NAMALWA (cell line): ENCODE measurements at regions not wholly inside any gene's neighbourhood (a gene's known extent, or its start where the extent isn't known, plus 50 kb on each side); places are given as distances from the start of the nearest gene placed in this dataset.
"Not testable (repeated sequence)": the region's sequence is repeated elsewhere in the genome, so short reads cannot be mapped to it uniquely, and the experiment has no call there.

ENCODE experiments used
- DNase-seq: peaks from one replicate; pipeline ENCODE4 v3.0.0-alpha.2; 2015; ENCODE audit warnings: low spot score

DNA sequence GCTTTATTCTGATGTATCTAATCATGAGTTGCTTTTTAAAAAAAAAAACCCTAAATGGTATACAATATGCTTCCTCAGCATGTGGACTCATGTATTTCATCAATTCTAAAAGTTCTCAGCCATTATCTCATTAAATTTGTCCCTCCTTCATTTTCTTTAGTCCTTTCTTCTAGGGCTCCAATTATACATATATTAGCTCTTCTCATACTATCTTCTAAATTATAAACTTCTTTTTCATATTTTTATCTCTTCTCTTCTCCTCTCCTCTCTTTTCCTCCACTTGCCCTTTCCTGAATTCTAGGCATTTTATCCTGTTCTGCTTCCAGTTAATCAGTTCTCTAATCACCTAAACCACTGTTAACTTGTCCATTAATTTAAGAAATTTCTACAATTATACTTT lies 55.0 kb upstream of the IL33 start:
- no peak for DNase-seq

DNA sequence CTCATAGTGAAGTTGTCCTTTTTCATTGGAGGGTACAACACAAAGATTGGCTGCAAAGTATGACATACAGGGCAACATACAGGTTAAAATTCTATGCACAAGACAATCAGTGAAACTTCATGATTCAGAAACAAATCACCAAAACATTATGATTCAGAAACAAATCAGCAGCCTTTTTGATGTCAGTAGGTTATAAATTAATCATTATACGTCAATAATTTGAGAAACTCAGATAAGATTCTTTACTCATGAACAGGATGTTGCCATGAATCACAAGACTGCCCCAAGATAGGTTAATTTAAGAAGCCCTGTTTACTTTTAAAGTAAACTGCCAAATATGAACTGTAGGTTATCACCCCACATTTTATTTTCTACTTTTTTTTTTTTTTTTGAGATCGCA lies 62.2 kb upstream of the IL33 start:
- DNase-seq: no peak

DNA sequence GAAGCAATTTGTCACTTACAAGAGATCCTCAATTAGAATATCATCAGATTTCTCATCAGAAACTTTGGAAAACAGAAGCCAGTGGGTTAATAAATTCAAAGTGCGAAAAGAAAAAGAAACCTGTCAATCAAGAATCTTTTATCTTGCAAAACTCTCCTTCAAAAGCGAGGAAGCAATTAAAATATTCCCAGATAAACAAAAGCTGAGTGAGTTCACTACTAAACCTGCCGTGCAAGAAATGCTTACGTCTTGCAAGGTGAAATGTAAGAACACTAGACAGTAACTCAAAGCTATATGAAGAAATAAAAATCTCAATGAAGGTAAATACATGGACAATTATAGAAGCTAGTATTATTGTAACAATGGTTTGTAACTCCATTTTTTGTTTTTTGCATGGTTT lies 62.8 kb upstream of the IL33 start:
- DNase-seq: no peak

DNA sequence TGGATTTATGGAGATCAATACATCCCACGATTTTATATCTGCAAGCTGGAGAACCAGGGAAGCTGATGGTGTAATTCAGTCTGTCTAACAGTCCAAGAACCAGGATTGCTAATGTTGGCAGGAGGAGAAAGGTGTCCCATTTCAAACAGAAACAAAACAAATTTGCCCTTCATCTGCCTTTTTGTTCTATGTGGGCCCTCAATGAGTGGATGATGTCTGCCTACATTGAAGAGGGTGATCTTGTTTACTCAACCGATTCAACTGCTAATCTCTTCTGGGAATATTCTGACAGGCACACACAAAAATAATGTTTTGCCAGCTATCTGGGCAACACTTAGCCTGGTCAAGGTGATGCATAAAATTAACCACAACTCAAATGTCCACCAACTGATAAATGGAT lies 65.1 kb upstream of the IL33 start:
- DNase-seq: no peak

DNA sequence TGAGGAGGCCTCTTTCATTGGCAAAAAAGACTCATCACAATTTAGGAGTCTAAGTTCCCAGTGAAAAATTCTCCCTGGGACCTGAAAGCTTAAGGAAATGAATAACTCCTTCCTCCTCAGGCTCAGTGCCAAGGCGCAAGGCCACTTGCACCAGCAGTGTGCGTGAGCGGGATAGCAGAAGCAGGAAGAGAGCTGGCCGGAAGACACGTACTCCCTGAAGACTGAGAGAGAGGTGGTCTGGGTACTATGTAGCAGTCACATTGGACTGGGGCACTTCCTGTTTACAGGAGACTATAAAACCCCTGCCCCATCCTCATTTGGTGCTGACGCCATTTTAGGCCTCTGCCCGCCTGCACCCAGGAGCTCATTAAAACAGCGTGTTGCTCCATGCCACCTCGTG lies 66.3 kb upstream of the IL33 start:
- no peak for DNase-seq

DNA sequence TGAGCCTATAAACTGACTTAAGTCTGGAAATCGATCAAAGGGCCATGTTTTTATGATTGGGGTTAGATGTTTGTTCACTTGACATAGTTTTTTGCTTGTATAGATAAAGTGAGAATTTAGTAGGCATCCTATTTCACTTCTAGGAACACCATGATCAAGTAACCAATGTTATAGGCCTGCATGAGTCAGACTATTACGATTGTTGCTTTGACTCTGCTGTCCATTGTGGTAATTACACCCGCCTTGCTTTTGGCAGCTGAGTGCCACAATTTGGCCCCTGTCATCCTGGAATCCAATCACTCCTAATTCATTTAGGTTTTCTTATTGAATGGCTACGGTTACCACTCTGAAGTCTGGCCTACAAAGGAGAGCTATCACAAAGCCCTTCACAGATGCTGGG lies 67.8 kb upstream of the IL33 start:
- no peak for DNase-seq

DNA sequence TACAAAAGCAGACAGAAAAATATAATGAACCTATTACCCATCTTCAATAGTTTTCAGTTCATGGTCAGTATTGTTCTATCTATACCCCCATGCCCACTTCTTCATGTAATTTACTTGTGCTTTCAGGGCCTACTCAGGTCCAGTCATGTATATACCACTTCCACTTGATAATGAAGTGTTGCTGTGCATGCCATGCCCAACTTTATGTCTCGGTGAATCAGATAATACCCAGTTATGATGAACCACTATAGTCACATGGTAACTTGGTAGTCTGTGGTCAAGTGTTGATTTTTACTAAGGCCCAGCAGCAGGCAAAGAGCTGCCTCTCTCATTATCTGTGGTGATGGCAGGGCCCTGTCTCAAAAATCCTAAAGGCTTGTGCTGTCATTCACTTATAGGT lies 70.7 kb upstream of the IL33 start:
- no peak for DNase-seq

DNA sequence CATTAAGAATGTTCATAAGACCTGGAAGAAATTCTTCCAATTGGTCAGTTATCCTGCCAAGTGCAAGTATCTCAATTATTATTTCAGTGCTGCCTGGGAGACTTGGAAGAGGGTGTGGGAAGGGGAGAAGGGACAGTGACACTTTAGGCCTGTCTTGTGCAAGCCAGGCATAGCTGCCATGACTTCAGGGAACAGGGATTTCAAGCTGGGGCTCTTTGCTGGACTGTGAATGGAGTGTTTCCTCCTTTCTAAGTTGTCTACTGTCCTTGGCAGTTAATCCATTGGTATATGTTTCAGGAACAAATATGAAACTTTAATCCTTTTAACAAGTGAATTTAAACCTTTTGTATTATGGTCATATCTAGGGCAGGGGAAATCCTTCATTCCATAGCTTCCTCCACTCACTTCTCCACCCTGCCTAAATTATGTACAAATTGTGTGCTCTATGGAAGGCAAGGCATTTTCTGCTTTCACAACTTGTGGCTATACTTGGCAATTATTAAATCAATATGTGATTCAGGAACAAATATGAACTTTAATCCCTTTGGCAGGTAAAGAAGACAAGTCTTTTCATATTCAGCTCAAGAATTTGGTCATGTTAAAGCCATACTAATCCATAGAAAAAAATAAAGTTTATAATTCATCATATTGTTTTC lies 72.7 kb upstream of the IL33 start:
- no peak for DNase-seq

DNA sequence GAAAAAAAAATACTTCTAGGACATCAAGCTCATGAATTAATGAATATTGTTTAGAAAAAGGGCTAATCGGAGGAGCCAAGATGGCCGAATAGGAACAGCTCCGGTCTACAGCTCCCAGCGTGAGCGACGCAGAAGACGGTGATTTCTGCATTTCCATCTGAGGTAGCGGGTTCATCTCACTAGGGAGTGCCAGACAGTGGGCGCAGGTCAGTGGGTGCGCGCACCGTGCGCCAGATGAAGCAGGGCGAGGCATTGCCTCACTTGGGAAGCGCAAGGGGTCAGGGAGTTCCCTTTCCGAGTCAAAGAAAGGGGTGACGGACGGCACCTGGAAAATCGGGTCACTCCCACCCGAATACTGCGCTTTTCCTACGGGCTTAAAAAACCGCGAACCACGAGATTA lies 79.8 kb upstream of the IL33 start:
- not testable (repeated sequence) for DNase-seq

DNA sequence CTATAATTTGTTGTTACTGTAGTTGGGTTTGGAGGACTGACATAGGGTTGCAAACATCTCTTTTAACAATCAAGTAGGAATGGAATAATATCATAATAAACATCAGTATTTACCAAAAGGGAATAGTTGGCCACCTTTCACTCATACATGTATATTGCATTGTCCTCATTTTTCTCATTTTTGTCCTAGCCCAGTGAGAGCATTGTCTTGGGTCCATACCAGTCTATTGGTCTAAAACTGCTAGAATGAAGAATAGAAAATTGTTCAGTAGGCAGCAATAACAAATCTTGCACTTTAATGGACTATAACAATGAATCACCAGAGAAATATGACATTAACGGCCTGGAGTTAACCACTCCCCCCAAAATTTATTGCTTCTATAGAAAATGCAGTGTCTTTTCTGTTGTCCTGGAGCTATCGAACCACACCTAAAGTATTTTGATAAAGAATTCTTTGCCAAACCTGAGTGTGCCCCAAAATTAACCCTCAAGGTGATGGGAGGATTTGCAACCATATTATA lies 80.9 kb upstream of the IL33 start:
- no peak for DNase-seq

DNA sequence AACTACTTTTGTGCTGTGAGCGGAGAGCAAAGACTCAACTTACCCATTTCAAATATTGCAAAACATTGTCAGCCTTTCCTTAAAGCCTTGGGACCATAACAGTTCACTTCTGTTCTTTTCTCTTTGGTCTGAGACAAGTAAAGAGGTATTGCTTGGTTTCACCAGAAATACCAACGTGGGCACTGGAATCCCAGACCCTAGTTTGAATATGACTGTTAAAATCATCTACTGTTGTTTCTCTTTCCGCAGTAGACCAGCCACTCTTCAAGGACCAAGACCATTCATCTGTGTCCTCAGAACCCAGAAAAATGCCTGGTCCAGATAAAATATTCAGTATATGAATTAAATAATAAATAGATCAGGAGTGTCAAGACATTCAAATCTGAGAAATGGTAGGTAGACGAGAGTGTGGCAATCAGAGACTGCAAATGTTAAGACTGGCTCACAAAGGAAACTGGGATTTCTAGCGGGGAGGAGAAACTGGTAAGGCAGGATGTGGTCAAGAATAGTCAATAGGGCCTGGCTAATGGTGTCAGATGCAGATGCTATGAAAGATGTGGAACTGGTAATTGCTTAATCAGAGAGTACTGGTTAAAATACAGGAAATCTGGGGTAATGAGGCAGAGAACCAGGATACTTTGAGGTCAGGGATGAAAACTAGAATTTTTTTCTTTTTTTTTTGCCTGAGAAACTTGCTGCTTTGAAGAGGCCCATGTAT lies 82.1 kb upstream of the IL33 start:
- no peak for DNase-seq

DNA sequence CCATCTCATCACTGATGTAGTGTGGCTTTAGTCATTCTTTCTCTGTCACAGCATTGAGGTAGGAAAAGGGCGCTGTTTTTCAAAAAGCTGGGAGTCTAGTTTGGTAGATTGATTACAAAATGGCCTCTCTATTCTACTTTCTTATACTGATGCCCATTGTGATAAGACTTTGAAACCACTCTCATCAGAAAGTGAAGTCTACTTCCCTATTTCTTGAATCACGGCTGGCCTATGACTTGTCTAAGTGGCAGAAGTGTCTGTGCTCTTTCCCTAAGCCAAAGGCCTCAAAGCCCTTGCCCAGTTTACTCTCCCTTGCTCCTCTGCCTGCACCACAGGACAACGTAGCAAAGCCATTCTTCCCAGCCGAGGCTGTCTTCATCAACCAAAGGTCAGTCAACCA lies 83.0 kb upstream of the IL33 start:
- DNase-seq: no peak

DNA sequence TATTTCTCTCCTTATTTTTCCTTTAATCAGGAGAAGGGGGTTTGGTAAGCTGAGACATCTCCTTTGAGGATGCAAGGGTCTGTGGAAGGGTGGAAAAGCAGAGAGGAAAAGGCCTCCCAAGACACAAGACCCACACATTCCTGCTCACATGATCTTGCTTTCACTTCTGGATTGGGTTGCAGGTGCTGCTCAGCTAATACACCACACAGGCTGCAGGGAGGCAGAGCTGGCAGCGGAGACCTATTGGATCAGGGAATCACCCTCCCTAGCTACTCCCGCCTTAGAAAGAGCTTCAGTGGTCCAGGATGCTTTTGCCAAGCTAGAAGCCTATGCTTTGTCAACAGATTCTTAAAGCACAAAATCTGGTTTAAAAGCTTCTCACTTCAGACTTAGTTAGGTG lies 87.6 kb upstream of the IL33 start:
- no peak for DNase-seq

DNA sequence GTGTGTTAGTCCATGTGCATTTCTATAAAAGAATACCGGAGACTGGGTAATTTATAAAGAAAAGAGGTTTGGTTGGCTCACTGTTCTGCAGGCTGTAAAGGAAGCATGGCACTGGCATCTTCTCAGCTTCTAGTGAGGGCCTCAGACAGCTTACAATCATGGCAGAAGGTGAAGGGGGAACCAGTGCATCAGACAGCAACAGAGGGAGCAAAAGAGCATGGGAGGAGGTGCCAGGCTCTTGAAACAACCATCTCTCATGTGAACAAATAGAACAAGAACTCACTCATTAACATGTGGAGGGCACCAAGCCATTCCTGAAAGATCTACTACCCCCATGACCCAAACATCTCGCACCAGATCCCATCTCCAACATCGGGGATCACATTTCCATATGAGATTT lies 89.2 kb upstream of the IL33 start:
- no peak for DNase-seq

DNA sequence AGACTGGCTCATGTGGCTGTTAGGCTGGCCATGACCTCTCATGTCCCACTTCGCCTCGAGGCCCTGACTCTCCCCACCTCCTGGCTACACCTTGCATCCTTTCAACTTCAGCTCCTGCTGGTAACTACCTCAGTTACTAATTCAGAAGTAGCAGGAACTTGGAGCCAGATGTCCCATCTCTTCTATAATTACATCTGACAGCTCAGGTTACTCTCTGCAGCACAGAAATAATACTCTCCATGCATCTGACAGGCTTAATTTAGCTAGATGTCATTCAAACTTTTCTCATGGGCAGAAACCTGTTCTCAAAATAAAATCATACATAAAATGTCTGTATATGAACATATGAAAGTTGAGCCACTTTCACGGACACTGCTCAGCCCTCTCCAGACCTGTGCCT lies 92.2 kb upstream of the IL33 start:
- DNase-seq: no peak

DNA sequence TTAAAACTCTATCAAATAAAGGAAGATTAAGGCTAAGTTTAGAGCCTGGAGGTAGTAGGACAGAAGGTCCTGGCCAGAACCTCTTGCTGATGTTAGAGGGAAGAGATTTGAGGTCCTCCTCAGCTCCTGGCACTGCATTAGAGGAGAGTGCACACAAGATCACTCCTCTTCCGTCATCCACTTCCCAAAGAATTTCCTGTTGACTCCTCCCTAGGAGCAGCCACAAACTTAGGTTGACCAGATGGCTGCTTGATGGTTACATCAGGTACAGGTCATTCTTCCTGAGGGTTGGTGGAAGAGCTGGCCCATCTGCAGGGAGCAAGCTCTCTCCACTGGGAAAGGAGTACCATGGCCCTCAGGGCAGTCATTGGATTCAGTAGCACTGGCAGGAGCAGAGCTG lies 93.9 kb upstream of the IL33 start:
- DNase-seq: no peak

DNA sequence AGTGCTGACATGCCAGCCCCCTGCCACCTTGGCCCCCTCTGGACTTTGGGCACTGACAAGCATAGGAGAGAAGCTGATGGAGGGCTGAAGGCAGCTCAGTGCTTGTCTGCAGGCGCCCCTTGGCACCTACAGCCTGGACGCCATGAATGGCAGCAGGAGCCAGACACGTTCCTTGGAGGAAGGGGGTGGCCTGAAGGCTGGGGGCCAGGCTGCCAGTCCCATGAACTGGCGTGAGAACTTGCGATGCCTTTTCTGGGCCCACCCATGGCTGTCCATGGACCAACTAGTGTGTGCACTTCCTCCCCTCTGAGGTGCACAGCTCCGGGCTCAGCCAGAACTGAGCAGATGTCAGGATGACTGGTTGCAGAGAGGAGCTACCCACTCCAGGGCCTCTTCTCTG lies 99.0 kb upstream of the RANBP6 start:
- no peak for DNase-seq

DNA sequence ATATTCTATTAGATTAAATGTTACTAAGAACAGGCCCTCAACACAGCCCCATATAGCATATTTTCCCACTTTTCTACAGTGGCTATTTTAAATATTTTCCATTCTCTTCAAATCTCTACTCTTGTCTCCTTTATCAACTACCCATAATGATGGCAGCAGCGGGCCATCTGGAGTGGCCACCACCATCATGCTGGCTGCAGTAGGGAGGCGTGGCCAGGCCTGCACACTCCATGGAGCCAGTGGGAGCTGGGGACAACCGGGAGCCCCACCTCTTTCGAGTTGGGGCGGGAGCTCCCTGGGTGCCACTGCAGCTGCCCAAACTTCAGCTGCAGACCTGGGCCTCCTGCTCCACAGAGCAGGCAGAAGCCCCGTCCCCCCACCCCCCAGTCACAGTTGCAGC lies 98.4 kb upstream of the RANBP6 start:
- no peak for DNase-seq

DNA sequence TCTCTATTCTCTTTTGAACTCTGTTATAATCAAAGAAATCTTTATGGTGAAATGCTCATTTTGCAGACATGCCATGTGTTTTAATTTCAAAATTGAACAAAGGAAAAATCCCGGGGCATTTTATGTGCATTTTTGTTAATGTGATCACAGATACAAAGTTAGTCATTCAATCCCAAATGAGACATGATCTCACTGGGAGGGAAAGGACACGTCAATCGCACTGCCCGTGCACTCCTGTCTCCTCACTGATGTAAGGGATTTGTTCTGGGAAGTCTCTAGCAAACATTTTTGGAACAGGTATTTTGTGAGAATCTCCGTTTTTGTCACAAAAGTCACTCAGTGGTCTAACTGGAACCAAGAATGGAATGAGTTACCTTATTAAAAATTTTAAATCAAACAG lies 97.9 kb upstream of the RANBP6 start:
- no peak for DNase-seq

DNA sequence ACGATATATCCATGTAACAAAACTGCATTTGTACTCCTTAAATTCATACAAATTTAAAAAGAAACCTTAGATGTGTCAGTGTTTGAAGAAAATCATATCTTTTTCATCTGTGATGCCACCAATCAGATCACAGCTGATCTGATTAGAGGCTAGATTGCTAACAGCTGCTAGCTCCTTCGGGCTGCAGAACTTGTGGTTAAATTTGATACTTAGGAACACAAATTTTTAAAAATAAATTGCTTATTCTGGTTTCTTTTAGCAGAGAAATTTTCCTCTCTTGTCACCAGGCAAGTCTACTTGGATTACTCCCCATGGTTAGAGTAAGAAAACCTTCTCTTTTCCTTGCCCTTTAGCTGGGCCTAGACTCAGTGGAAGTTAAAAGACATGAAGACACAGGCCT lies 94.6 kb upstream of the RANBP6 start:
- DNase-seq: no peak

DNA sequence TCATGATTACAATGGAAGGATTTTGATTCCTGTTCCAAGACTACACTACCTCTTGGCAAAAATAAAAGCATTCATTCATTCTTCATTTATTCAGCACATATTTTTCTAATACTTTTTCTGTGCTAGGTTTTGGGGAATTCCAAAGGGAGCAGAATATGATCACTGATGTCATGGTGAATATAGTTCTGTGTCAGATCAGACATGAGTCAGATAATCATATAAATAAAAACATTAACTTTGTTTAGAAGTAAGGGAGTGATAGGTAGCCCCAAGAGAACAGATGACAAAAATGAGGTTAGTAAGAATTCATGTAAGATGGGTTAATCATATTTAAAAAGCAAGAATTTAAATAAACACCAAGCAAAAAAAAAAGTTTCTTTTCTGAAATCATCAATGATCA lies 94.1 kb upstream of the RANBP6 start:
- no peak for DNase-seq

DNA sequence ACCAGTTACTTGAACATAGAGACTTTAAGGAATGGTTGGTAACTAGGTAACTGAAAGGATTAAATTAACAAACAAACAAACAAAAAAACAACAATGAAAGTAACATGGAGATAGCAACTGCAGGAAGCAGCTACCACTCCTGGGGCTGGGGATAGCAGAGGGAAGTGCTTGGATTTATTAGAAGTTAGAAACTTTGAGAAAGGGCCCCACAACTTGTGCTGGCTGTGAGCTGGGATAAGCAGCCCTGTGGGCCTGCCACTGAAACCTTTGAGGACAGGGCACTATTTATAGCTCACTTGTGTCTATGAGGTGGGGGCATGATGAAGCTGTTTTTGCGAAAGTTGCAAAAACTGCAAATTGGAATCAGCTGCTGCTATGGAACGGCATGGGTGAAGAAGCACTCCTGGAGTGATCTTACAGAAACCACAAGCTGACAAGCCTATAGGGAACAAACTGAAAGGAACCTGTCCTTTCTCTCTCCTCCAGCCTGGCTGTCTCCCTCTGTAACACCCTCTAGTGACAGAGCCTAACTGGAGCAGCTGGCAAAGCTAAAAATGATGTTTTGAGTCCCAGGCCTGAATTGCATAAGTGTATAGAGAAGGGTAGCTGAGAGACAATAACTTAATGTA lies 91.4 kb upstream of the RANBP6 start:
- peak; percentile 52 for DNase-seq

DNA sequence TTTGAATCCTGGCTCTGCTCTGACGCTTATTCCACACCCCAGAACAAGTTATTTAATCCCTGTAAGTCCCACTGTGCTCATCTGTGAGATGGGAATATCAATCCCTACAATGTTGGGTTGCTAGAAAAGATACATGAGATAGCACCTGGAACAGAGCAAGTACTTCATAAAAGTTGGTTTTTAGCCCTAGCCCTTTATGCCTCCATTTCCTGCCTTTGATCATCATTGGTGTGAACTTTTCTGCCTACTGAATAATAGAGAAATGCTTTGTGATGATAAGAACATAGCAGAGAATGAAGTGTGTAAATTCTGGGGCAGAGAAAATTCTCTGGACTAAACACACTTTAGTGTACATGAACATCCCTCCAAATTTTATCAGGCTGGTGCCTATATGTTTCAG lies 90.3 kb upstream of the RANBP6 start:
- DNase-seq: no peak

DNA sequence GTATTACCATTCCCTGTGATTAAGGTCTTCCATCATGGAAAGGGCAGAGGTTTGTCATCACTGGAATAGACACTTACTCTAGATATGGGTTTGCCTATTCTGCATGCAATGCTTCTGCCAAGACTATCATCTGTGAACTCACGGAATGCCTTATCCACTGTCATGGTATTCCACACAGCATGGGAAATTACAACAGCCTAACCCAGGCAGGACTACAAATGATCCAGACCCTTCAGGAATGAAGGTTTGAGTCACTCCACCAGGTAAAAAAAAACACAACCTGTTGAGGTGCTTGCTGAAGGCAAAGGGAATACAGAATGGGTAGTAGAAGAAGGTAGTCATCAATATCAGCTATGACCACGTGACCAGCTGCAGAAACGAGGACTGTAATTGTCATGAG lies 89.0 kb upstream of the RANBP6 start:
- DNase-seq: not testable (repeated sequence)
